ENCODE measurements at regions not wholly inside any gene's neighbourhood (a gene's known extent, or its start where the extent isn't known, plus 50 kb on each side); places are given as distances from the start of the nearest gene placed in this dataset.

GRCh38 chr5:60256546-60256945 lies 363.0 kb upstream of the PDE4D start:
- ATAC-seq (no peak), DNase-seq (ENCODE audit: low spot score) (no peak)
- intact Hi-C loops (cut with DNase I), result no loop called here

- ATAC-seq, result peak; percentile 76
- intact Hi-C loops (cut with DNase I), result no loop called here
- no peak for DNase-seq (ENCODE audit: low spot score)
Observed at GRCh38 chr5:60248901-60249300, 355.4 kb upstream of the PDE4D start.

- DNase-seq (ENCODE audit: low spot score) (no peak), ATAC-seq (no peak)
- intact Hi-C loops (cut with DNase I), result no loop called here
Observed at GRCh38 chr5:60243713-60244112, 350.2 kb upstream of the PDE4D start.

- intact Hi-C loops (cut with DNase I), result no loop called here
- ATAC-seq (no peak), DNase-seq (ENCODE audit: low spot score) (no peak)
Observed at GRCh38 chr5:60232036-60232795, 338.7 kb upstream of the PDE4D start.

GRCh38 chr5:60230456-60230855 lies 336.9 kb upstream of the PDE4D start:
- intact Hi-C loops (cut with DNase I), result no loop called here
- no peak for ATAC-seq

GRCh38 chr5:60229691-60230185 lies 336.2 kb upstream of the PDE4D start:
- ATAC-seq, result no peak
- DNase-seq (ENCODE audit: low spot score), result no peak
- intact Hi-C loops (cut with DNase I), result no loop called here

More at GRCh38 chr5:60230456-60230855, 336.9 kb upstream of the PDE4D start:
- DNase-seq (ENCODE audit: low spot score), result no peak

GRCh38 chr5:60228676-60229075 lies 335.1 kb upstream of the PDE4D start:
- intact Hi-C loops (cut with DNase I), result no loop called here
- ATAC-seq (no peak), DNase-seq (ENCODE audit: low spot score) (no peak)

GRCh38 chr5:60226128-60226527 lies 332.6 kb upstream of the PDE4D start:
- DNase-seq (ENCODE audit: low spot score), result no peak
- no peak for ATAC-seq
- intact Hi-C loops (cut with DNase I), result no loop called here

- intact Hi-C loops (cut with DNase I), result no loop called here
- DNase-seq (ENCODE audit: low spot score), result no peak
- no peak for ATAC-seq
Observed at GRCh38 chr5:60223342-60223741, 329.8 kb upstream of the PDE4D start.

- intact Hi-C loops (cut with DNase I), result no loop called here
- ATAC-seq, result no peak
- no peak for DNase-seq (ENCODE audit: low spot score)
Observed at GRCh38 chr5:60219921-60220320, 326.4 kb upstream of the PDE4D start.

GRCh38 chr5:60210810-60211209 lies 317.3 kb upstream of the PDE4D start:
- ATAC-seq (no peak), DNase-seq (ENCODE audit: low spot score) (no peak)
- intact Hi-C loops (cut with DNase I), result no loop called here

- intact Hi-C loops (cut with DNase I), result no loop called here
- no peak for DNase-seq (ENCODE audit: low spot score)
- no peak for ATAC-seq
Observed at GRCh38 chr5:60209146-60209840, 315.8 kb upstream of the PDE4D start.

- intact Hi-C loops (cut with DNase I), result no loop called here
- no peak for DNase-seq (ENCODE audit: low spot score)
- no peak for ATAC-seq
Observed at GRCh38 chr5:60208716-60209115, 315.2 kb upstream of the PDE4D start.

GRCh38 chr5:60207040-60207439 lies 313.5 kb upstream of the PDE4D start:
- intact Hi-C loops (cut with DNase I), result no loop called here
- ATAC-seq (peak; percentile 65), DNase-seq (ENCODE audit: low spot score) (no peak)

- intact Hi-C loops (cut with DNase I), result no loop called here
- ATAC-seq, result no peak
- no peak for DNase-seq (ENCODE audit: low spot score)
Observed at GRCh38 chr5:60206234-60206633, 312.7 kb upstream of the PDE4D start.

- no peak for DNase-seq (ENCODE audit: low spot score)
- intact Hi-C loops (cut with DNase I), result no loop called here
- ATAC-seq, result no peak
Observed at GRCh38 chr5:60205071-60205470, 311.5 kb upstream of the PDE4D start.

GRCh38 chr5:60196385-60197113 lies 303.0 kb upstream of the PDE4D start:
- ATAC-seq, result peak; percentile 82
- intact Hi-C loops (cut with DNase I), result no loop called here
- peak; percentile 59 for DNase-seq (ENCODE audit: low spot score)

- intact Hi-C loops (cut with DNase I), result no loop called here
- ATAC-seq, result no peak
- no peak for DNase-seq (ENCODE audit: low spot score)
Observed at GRCh38 chr5:60195551-60195950, 302.0 kb upstream of the PDE4D start.

- intact Hi-C loops (cut with DNase I), result no loop called here
- ATAC-seq, result no peak
- no peak for DNase-seq (ENCODE audit: low spot score)
Observed at GRCh38 chr5:60195083-60195482, 301.6 kb upstream of the PDE4D start.
